K562 (cell line): ENCODE measurements at regions not wholly inside any gene's neighbourhood (a gene's known extent, or its start where the extent isn't known, plus 50 kb on each side); places are given as distances from the start of the nearest gene placed in this dataset.

Experiments
- ATAC-seq: fragments of 200-7000 bp; cut with Tn5 transposase; 3 replicates; pipeline ENCODE4 v1.9.1; 2020; ENCODE audit warnings: moderate library complexity
- BruUV-seq: library from RNA; stranded (reverse); fragments of 400-500 nt; replicated peaks from 2 replicates; lab custom pipeline; 2021; lab: Mats Ljungman, UMichigan
- CTCF ChIA-PET: fragments of 300-600 bp; formaldehyde crosslinking; extraction: SDS; loops from one replicate; lab custom pipeline; 2021; ENCODE audit warnings: low intra/inter-chr PET ratio; lab: Yijun Ruan, JAX
- POLR2A ChIA-PET: fragments of 300-600, 350-650 bp; sonication (Branson Sonifier 250); formaldehyde crosslinking; extraction: SDS; loops from one replicate; lab custom pipeline; 2021; ENCODE audit warnings: antibody characterized with exemption, inconsistent platforms; lab: Yijun Ruan, JAX
- DNase-seq, 4 experiments: peaks; one replicate each; pipeline versions ENCODE4 v3.0.0 to v3.0.0-alpha.2; 2011 to 2018; ENCODE audit warnings: low spot score in 3 of 4, mixed read lengths in 3 of 4; ENCODE audit errors: extremely low read depth in 1 of 4
- FAIRE-seq: peaks from 2 replicates; lab custom pipeline; 2011; peaks lifted over from hg19 to GRCh38; lab: Jason Lieb, UNC
- H2AFZ ChIP-seq: 2 replicates; pipeline ENCODE4 v1.6.0; 2011; ENCODE audit warnings: low read depth, low read length, control low read depth, inconsistent platforms
- H3K27ac ChIP-seq: fragments of 200-600 bp; 3 replicates; pipeline ENCODE4 v1.8.0; 2011; ENCODE audit warnings: low read depth, mild to moderate bottlenecking, control low read depth, inconsistent platforms, low read length, moderate library complexity, mixed read lengths; ENCODE audit errors: extremely low read depth
- H3K27me3 ChIP-seq, 2 experiments: fragments of 300-600 bp in 1 of 2; 2 replicates in 1 of 2; 3 replicates in 1 of 2; pipeline versions ENCODE4 v1.6.0 to v1.8.0; 2011; ENCODE audit warnings: inconsistent platforms in 2 of 2, low read length in 2 of 2, mild to moderate bottlenecking in 1 of 2, mixed read lengths in 1 of 2, moderate library complexity in 1 of 2; ENCODE audit not compliant: control insufficient read depth in 2 of 2, insufficient read depth in 2 of 2
- H3K36me3 ChIP-seq: fragments of 300-600 bp; 3 replicates; pipeline ENCODE4 v1.8.0; 2011; ENCODE audit warnings: mild to moderate bottlenecking, low read length, inconsistent platforms; ENCODE audit not compliant: control insufficient read depth, insufficient read depth
- H3K4me1 ChIP-seq, 2 experiments: fragments of 200-600 bp in 1 of 2; replicated peaks in 1 of 2; 2 replicates in 1 of 2; 3 replicates in 1 of 2; pipeline versions ENCODE4 v1.5.1 to v1.8.0; 2011; ENCODE audit warnings: inconsistent platforms in 2 of 2, low read length in 2 of 2, mild to moderate bottlenecking in 1 of 2, mixed read lengths in 1 of 2, moderate library complexity in 1 of 2; ENCODE audit not compliant: control insufficient read depth in 2 of 2, insufficient read depth in 2 of 2
- H3K4me2 ChIP-seq: 2 replicates; pipeline ENCODE4 v1.6.1; 2011; ENCODE audit warnings: low read length, control low read depth, inconsistent platforms, mixed read lengths; ENCODE audit not compliant: insufficient read depth
- H3K4me3 ChIP-seq: fragments of 200-600 bp; sonication (generic), shearing (Covaris generic); 2 replicates; pipeline ENCODE4 v1.5.1; 2016; ENCODE audit warnings: control low read depth, inconsistent platforms
- H3K79me2 ChIP-seq: fragments of 200-600 bp; 3 replicates; pipeline ENCODE4 v1.8.0; 2011; ENCODE audit warnings: low read length, inconsistent platforms; ENCODE audit not compliant: control insufficient read depth, insufficient read depth
- H3K9ac ChIP-seq, 2 experiments: 2 replicates each; pipeline versions ENCODE4 v1.6.0 to v1.6.1; 2011; ENCODE audit warnings: low read depth in 2 of 2, low read length in 2 of 2, control low read depth in 1 of 2, inconsistent platforms in 1 of 2, mild to moderate bottlenecking in 1 of 2, mixed read lengths in 1 of 2; ENCODE audit not compliant: insufficient read depth in 1 of 2
- H3K9me1 ChIP-seq: one replicate; pipeline ENCODE4 v1.6.0; 2011; ENCODE audit warnings: inconsistent platforms, mild to moderate bottlenecking, low read length, moderate library complexity; ENCODE audit not compliant: control insufficient read depth, insufficient read depth
- H3K9me3 ChIP-seq: replicated peaks from 2 replicates; pipeline ENCODE4 v1.5.1; 2011; ENCODE audit warnings: low read depth, low read length, inconsistent platforms; ENCODE audit not compliant: control insufficient read depth, insufficient read depth
- H4K20me1 ChIP-seq: replicated peaks from 2 replicates; pipeline ENCODE4 v1.6.1; 2011; ENCODE audit warnings: low read length, inconsistent platforms, mixed read lengths; ENCODE audit not compliant: control insufficient read depth, insufficient read depth
- CTBP1 ChIP-seq: fragments of 450-650 bp; IDR thresholded peaks from 2 replicates; pipeline ENCODE4 v1.6.1; 2016; ENCODE audit warnings: borderline replicate concordance
- E2F1 ChIP-seq: sonication (generic); formaldehyde crosslinking; IDR thresholded peaks from 2 replicates; pipeline ENCODE4 v1.8.1; 2023; ENCODE audit warnings: mild to moderate bottlenecking, missing genetic modification reagents, moderate library complexity
- ESRRA ChIP-seq: fragments of 450-650 bp; IDR thresholded peaks from 2 replicates; pipeline ENCODE4 v1.6.1; 2014; ENCODE audit warnings: low read depth, mild to moderate bottlenecking, moderate library complexity, borderline replicate concordance
- JUND ChIP-seq, 2 experiments: IDR thresholded peaks; 2 replicates in 1 of 2; 3 replicates in 1 of 2; pipeline ENCODE4 v1.6.1; 2011; ENCODE audit warnings: borderline replicate concordance in 2 of 2, low read depth in 2 of 2, low read length in 2 of 2, improper control_type of control experiment in 1 of 2, missing biosample characterization in 1 of 2, missing genetic modification characterization in 1 of 2, missing genetic modification reagents in 1 of 2
- NFE2 ChIP-seq: IDR thresholded peaks from 2 replicates; pipeline ENCODE4 v1.6.1; 2014; ENCODE audit warnings: antibody characterized with exemption, low read depth
- POLR2A ChIP-seq: fragments of 450-650 bp; conservative IDR thresholded peaks from 2 replicates; pipeline ENCODE4 v1.6.1; 2016
- SIN3A ChIP-seq, 2 experiments: fragments of 150-350 bp in 1 of 2; IDR thresholded peaks; 2 replicates each; pipeline ENCODE4 v1.6.1; 2011 to 2016; ENCODE audit warnings: borderline replicate concordance in 2 of 2, low read depth in 2 of 2, low read length in 2 of 2, mild to moderate bottlenecking in 2 of 2, moderate library complexity in 2 of 2; ENCODE audit not compliant: control insufficient read depth in 1 of 2
- SMARCC2 ChIP-seq: fragments of 450-650 bp; IDR thresholded peaks from 2 replicates; pipeline ENCODE4 v1.6.1; 2017; ENCODE audit warnings: antibody characterized with exemption, moderate library complexity, mild to moderate bottlenecking, low read depth
- TEAD1 ChIP-seq, 2 experiments: fragments of 450-650 bp in 1 of 2; sonication (generic) in 1 of 2; formaldehyde crosslinking; IDR thresholded peaks; 2 replicates each; pipeline versions ENCODE4 v1.4.0 to v1.8.0; 2020 to 2022; ENCODE audit warnings: mild to moderate bottlenecking in 2 of 2, missing genetic modification reagents in 1 of 2
- XRCC5 ChIP-seq: fragments of 200-400 bp; formaldehyde crosslinking; IDR thresholded peaks from 2 replicates; pipeline ENCODE4 v1.6.1; 2017; ENCODE audit warnings: low read depth, mild to moderate bottlenecking, low read length
- ZFP1 ChIP-seq: fragments of 450-650 bp; formaldehyde crosslinking; IDR thresholded peaks from 2 replicates; pipeline ENCODE4 v1.4.0; 2020; ENCODE audit warnings: mild to moderate bottlenecking, mixed read lengths
- ZFP36 ChIP-seq: fragments of 150-350 bp; IDR thresholded peaks from 2 replicates; pipeline ENCODE4 v1.6.1; 2018; ENCODE audit warnings: low read length, low read depth; ENCODE audit not compliant: partially characterized antibody
- ZNF445 ChIP-seq: fragments of 250-450 bp; sonication (Bioruptor Pico); IDR thresholded peaks from 2 replicates; pipeline ENCODE4 v1.4.0; 2020; ENCODE audit warnings: low read depth, mild to moderate bottlenecking, moderate library complexity
- WGBS: fragments of 100-300 bp; shearing (Covaris generic); methylation state at CpG from one replicate; pipeline ENCODE4 v1.1.6; 2016; ENCODE audit warnings: low coverage, mixed read lengths; ENCODE audit not compliant: insufficient coverage; ENCODE audit errors: missing lambda C conversion rate; 5-methylcytosine and 5-hydroxymethylcytosine counted together
- in situ Hi-C: fragments of 300-500 bp; cut with MboI; formaldehyde crosslinking; loops from 4 replicates; pipeline ENCODE4 v1.15.0; 2018; ENCODE audit warnings: inconsistent platforms, mixed read lengths
- intact Hi-C: fragments of 100-400 bp; cut with micrococcal nuclease; formaldehyde crosslinking; loops from 2 replicates; pipeline ENCODE4 v1.14.2; 2022

DNA sequence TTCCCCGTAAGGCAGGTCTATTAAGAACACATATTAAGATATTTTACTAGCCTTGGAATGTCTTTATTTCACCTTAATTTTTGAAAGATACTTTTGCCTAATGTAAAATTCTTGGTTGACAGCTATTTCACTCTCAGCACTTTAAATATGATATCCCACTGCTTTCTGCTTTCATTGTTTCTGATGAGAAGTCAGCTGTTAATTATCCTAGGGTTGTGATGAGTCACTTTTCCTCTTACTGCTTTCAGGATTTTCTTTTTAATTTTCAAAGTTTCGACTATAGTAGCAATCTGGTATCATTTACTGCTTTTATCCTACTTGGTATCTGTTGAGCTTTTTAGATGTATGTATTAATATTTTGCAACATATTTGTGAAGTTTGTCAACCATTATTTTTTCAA, 578.9 kb upstream of the ATP2B1 start (continued):
- no peak for TF ChIP-seq SMARCC2
- no peak for TF ChIP-seq ZFP1 (CRISPR knock-in tag)
- TF ChIP-seq JUND (IDR thresholded peaks at IDR 0.05; ENCODE audit: borderline replicate concordance, low read depth, low read length): peak; percentile 62
- TF ChIP-seq JUND (tag; IDR thresholded peaks at IDR 0.05; ENCODE audit: borderline replicate concordance, low read depth, low read length): peak; percentile 64; the same call in 2 of the 3 replicates
- TF ChIP-seq TEAD1 (CRISPR knock-in tag; IDR thresholded peaks at IDR 0.05): no peak
- no peak for TF ChIP-seq CTBP1
- no peak for TF ChIP-seq XRCC5
- TF ChIP-seq NFE2: peak; percentile 36; the same call in 1 of the 2 replicates
- no peak for TF ChIP-seq SIN3A (IDR thresholded peaks at IDR 0.05; ENCODE audit: borderline replicate concordance in 2 of 2, control insufficient read depth in 1 of 2, low read depth in 2 of 2, low read length in 2 of 2)

DNA sequence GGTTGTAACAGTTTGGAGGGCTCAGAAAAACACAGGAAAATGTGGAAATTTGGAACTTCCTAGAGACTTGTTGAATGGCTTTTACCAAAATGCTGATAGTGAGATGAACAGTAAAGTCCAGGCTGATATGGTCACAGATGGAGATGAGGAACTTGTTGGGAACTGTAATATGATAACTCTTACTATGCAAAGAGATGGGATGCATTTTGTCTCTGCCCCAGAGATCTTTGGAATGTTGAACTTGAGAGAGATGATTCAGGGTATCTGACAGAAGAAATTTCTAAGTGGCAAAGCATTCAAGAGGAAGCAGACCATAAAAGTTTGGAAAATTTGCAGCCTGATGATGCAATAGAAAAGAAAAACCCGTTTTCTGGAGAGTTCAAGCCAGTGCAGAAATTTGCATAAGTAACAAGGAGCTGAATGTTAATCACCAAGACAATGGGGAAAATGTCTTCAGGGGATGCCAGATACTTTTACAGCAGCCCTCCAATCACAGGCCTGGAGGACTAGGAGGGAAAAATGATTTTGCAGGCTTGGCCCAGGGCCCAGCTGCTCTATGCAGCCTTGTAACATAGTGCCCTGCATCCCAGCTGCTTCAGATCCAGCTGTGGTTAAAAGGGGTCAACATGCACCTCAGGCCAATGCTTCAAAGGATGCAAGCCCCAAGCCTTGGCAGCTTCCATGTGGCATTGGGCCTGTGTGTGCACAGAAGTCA, 572.7 kb upstream of the ATP2B1 start:
- no peak overlapping the region for H3K27ac ChIP-seq
- H3K4me1 ChIP-seq: no peaks in the 10 kb centered on the region
- no TSS peak for BruUV-seq
- ChIA-PET CTCF (no interaction called here), POLR2A (no interaction called here)
- H4K20me1 ChIP-seq: no peaks in the 10 kb centered on the region
- no peak for TF ChIP-seq E2F1 (CRISPR knock-in tag)
- peak; percentile 10 for TF ChIP-seq ZFP36
- TF ChIP-seq POLR2A: no peak
- no peak for TF ChIP-seq ESRRA
- no peak for TF ChIP-seq ZNF445 (CRISPR knock-in tag)
- FAIRE-seq (no peak), ATAC-seq (no peak), DNase-seq (no peak)
- H3K79me2 ChIP-seq: no peaks in the 10 kb centered on the region
- H3K9me1 ChIP-seq: no peaks in the 10 kb centered on the region
- H3K36me3 ChIP-seq: no peaks in the 10 kb centered on the region
- no peak overlapping the region for H3K4me2 ChIP-seq
- intact Hi-C loops: no loop called here
- H3K9me3 ChIP-seq: no peaks in the 10 kb centered on the region
- H2AFZ ChIP-seq: no peak overlapping the region
- no peak overlapping the region for H3K4me3 ChIP-seq
- 0% methylated on average over 1 of the region's 1 CpG for WGBS
- in situ Hi-C loops: no loop called here
- no peaks in the 10 kb centered on the region for H3K27me3 ChIP-seq
- no peak overlapping the region for H3K9ac ChIP-seq
